ENCODE measurements at regions not wholly inside any gene's neighbourhood (a gene's known extent, or its start where the extent isn't known, plus 50 kb on each side); places are given as distances from the start of the nearest gene placed in this dataset.

- Histone ChIP-seq H3K27ac (ENCODE audit: low read depth, low read length) (no peak overlapping the region), H3K14ac (ENCODE audit: insufficient read length) (no peak overlapping the region), H3K23me2 (ENCODE audit: low read depth, low read length) (no peaks in the 10 kb centered on the region), H3K4me2 (ENCODE audit: insufficient read depth in 1 of 2, low read depth in 2 of 2, low read length in 2 of 2) (no peak overlapping the region), H4K5ac (ENCODE audit: insufficient read length, low read depth, low read length) (no peak overlapping the region), H4K8ac (ENCODE audit: extremely low read depth, insufficient read depth, low read length) (no peak overlapping the region), H2BK15ac (ENCODE audit: low read length) (no peak overlapping the region), H3K79me1 (ENCODE audit: low read depth, low read length) (no peaks in the 10 kb centered on the region), H3K9ac (replicated peaks in 1 of 4; ENCODE audit: extremely low read depth in 1 of 4, low read depth in 3 of 4, low read length in 3 of 4) (no peak overlapping the region), H3K9me3 (ENCODE audit: insufficient read depth in 2 of 2, low read depth in 1 of 2, low read length in 1 of 2) (no peaks in the 10 kb centered on the region), H2BK120ac (replicated peaks; ENCODE audit: low read depth, low read length) (no peak overlapping the region), H2BK20ac (ENCODE audit: low read length) (no peak overlapping the region), H4K20me1 (replicated peaks in 1 of 2; ENCODE audit: control insufficient read depth in 1 of 2, insufficient read depth in 2 of 2, low read length in 2 of 2) (no peaks in the 10 kb centered on the region), H3K79me2 (ENCODE audit: control insufficient read depth in 1 of 2, insufficient read depth in 2 of 2, low read length in 2 of 2) (no peaks in the 10 kb centered on the region), H2AK5ac (ENCODE audit: low read depth, low read length) (no peak overlapping the region), H2BK5ac (ENCODE audit: low read depth, low read length) (no peak overlapping the region), H3K4me1 (replicated peaks in 1 of 4; ENCODE audit: control insufficient read depth in 3 of 4, insufficient read depth in 4 of 4, low read length in 3 of 4) (no peaks in the 10 kb centered on the region), H3K56ac (replicated peaks; ENCODE audit: insufficient read length, low read depth, low read length) (no peak overlapping the region), H3K4ac (replicated peaks; ENCODE audit: insufficient read length, low read depth, low read length) (no peak overlapping the region), H2BK12ac (ENCODE audit: low read depth, low read length) (no peak overlapping the region), H3K18ac (ENCODE audit: extremely low read depth, low read length) (no peak overlapping the region), H4K91ac (replicated peaks; ENCODE audit: insufficient read length, low read length) (no peak overlapping the region), H2AFZ (ENCODE audit: low read length) (no peak overlapping the region), H3K36me3 (ENCODE audit: control insufficient read depth in 2 of 4, insufficient read depth in 4 of 4, low read length in 3 of 4) (no peaks in the 10 kb centered on the region), H3K27me3 (replicated peaks in 1 of 4; ENCODE audit: control insufficient read depth in 3 of 4, extremely low read depth in 1 of 4, insufficient read depth in 3 of 4, low read length in 3 of 4) (no peaks in the 10 kb centered on the region), H3K4me3 (ENCODE audit: extremely low read depth in 1 of 4, insufficient read depth in 2 of 4, low read depth in 3 of 4, low read length in 4 of 4) (no peak overlapping the region), H3K23ac (ENCODE audit: insufficient read length) (no peak overlapping the region)
- POLR2A ChIA-PET (ENCODE audit: partially characterized antibody): no interaction called here
- WGBS, 2 experiments (ENCODE audit: extremely low coverage in 1 of 2, insufficient coverage in 1 of 2, insufficient read length in 1 of 2, insufficient replicate concordance in 2 of 2, low coverage in 1 of 2, low lambda C conversion rate in 2 of 2, missing lambda C conversion rate in 1 of 2): 90% methylated on average over 2 of the region's 2 CpGs; no CpG with 5 or more reads in 1 of the 2 experiments
- DNase-seq (ENCODE audit: low read depth in 1 of 2, low spot score in 2 of 2) (no peak), FAIRE-seq (no peak)
- CTCF ChIA-PET (ENCODE audit: partially characterized antibody): interaction anchor here (0.9 to 1.3 kb wide), 4 partner anchors 11 to 329 kb away, joined by 3 to 4 read pairs (median 4); no protein-coding TSS in a partner anchor
- TF ChIP-seq CBX8 (IDR thresholded peaks at IDR 0.05; ENCODE audit: borderline replicate concordance, low read depth, low read length) (no peak), CTCF (IDR thresholded peaks at IDR 0.05; ENCODE audit: control extremely low read depth in 1 of 3, insufficient read depth in 1 of 3, low read depth in 1 of 3, low read length in 3 of 3) (no peak), RNF2 (IDR thresholded peaks at IDR 0.05; ENCODE audit: borderline replicate concordance, low read depth, low read length, missing control alignments, poor library complexity, severe bottlenecking) (no peak), CHD1 (IDR thresholded peaks at IDR 0.05; ENCODE audit: low read depth, low read length) (no peak), POU5F1 (IDR thresholded peaks at IDR 0.05; ENCODE audit: low read depth, low read length) (no peak), SRF (IDR thresholded peaks at IDR 0.05; ENCODE audit: low read depth, low read length) (no peak), SIN3A (conservative IDR thresholded peaks at IDR 0.05 in 1 of 2, IDR thresholded peaks at IDR 0.05 in 1 of 2; ENCODE audit: low read depth in 1 of 2, low read length in 2 of 2) (no peak), EZH2 (IDR thresholded peaks at IDR 0.05; ENCODE audit: low read depth, low read length, severe bottlenecking) (no peak), TEAD4 (IDR thresholded peaks at IDR 0.05; ENCODE audit: low read depth, low read length) (no peak), HDAC6 (IDR thresholded peaks at IDR 0.05; ENCODE audit: low read depth, low read length) (no peak), RXRA (IDR thresholded peaks at IDR 0.05; ENCODE audit: insufficient read depth, low read depth, low read length) (no peak)
These were observed 310.0 kb upstream of the UBE2E2 start for GRCh38 chr3:22893101-22893500.

Measured in H1 (cell line).